ENCODE measurements at regions not wholly inside any gene's neighbourhood (a gene's known extent, or its start where the extent isn't known, plus 50 kb on each side); places are given as distances from the start of the nearest gene placed in this dataset.

DNA sequence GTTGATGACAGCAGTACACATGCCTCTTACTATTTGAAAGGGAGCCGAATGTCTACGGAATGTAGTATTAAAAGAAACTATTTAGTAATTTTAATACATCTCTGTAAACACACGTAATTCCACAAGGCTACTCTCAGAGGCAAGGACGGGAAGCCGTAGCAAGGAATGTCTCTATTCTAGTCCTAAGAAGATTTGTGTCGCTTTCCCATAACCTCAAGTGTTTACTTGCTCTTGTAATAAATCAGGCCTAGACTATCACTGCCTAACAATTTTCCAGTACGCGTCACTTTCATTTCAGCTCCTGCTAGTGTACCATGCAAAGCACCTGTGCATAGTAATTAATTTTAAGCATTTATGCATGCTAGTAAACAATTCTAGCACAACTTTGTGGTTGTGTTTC lies 86.7 kb downstream of the OR13H1 start:
- DNase-seq (ENCODE audit: unreplicated experiment) = no peak
- Mint-ChIP-seq H3K4me1 (ENCODE audit: insufficient read depth, unreplicated experiment) (no peaks in the 10 kb centered on the region), H3K27me3 (ENCODE audit: insufficient read depth, unreplicated experiment) (peaks cover 27% of the 10 kb centered on the region), H3K27ac (ENCODE audit: low read depth, unreplicated experiment) (no peak overlapping the region), H3K36me3 (ENCODE audit: insufficient read depth, unreplicated experiment) (no peaks in the 10 kb centered on the region), H3K4me3 (ENCODE audit: unreplicated experiment) (no peak overlapping the region), H3K9me3 (ENCODE audit: unreplicated experiment) (no peaks in the 10 kb centered on the region)
- TF ChIP-seq, protein P1, sequence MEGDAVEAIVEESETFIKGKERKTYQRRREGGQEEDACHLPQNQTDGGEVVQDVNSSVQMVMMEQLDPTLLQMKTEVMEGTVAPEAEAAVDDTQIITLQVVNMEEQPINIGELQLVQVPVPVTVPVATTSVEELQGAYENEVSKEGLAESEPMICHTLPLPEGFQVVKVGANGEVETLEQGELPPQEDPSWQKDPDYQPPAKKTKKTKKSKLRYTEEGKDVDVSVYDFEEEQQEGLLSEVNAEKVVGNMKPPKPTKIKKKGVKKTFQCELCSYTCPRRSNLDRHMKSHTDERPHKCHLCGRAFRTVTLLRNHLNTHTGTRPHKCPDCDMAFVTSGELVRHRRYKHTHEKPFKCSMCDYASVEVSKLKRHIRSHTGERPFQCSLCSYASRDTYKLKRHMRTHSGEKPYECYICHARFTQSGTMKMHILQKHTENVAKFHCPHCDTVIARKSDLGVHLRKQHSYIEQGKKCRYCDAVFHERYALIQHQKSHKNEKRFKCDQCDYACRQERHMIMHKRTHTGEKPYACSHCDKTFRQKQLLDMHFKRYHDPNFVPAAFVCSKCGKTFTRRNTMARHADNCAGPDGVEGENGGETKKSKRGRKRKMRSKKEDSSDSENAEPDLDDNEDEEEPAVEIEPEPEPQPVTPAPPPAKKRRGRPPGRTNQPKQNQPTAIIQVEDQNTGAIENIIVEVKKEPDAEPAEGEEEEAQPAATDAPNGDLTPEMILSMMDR (IDR thresholded peaks at IDR 0.05; ENCODE audit: unreplicated experiment) = no peak
- ChIA-PET POLR2A (no interaction called here), CTCF (interaction anchor here (1.0 kb wide), 1 partner anchor 589 kb away, joined by 3 read pairs; no protein-coding TSS in a partner anchor)
- intact Hi-C loops (cut with micrococcal nuclease) = loop anchor here (10.0 kb wide), 1 partner anchor 266 kb away; no protein-coding TSS in a partner anchor
- BruUV-seq (replicated peaks) = no TSS peak

DNA sequence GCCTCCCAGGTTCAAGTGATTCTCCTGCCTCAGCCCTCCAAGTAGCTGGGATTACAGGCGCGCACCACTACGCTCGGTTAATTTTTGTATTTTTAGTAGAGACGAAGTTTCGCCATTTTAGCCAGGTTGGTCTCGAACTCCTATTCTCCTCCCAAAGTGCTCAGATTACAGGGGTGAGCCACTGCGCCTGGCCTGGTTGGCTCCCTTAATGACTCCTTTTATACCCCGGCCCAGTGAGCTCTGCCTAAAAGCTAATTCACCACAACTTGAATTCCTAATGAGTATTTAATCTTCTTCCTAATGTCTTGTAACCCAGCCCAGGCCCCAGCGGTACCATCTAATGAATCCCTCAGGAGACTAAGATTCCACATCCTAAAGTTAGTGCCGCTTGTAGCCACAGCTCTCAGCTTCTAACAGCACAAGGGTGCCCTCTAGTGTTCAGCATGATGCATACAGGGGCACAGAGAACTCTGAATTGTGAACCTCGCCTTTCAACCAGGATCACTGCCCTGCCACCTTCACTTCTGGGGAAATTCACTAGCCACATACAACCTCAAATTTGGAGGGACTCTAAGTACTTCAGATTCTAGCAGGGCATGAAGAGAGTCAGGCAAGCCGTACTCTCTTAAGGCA lies 89.5 kb downstream of the OR13H1 start:
- Mint-ChIP-seq H3K36me3 (ENCODE audit: insufficient read depth, unreplicated experiment) (no peaks in the 10 kb centered on the region), H3K27ac (ENCODE audit: low read depth, unreplicated experiment) (no peak overlapping the region), H3K4me3 (ENCODE audit: unreplicated experiment) (no peak overlapping the region), H3K9me3 (ENCODE audit: unreplicated experiment) (no peaks in the 10 kb centered on the region), H3K4me1 (ENCODE audit: insufficient read depth, unreplicated experiment) (no peaks in the 10 kb centered on the region), H3K27me3 (ENCODE audit: insufficient read depth, unreplicated experiment) (peaks cover 9% of the 10 kb centered on the region)
- CTCF ChIA-PET = interaction anchor here (0.6 to 2.9 kb wide), 15 partner anchors 9 to 1241 kb away, joined by 3 to 13 read pairs (median 3); no protein-coding TSS in a partner anchor
- TF ChIP-seq, protein P1 (IDR thresholded peaks at IDR 0.05; ENCODE audit: unreplicated experiment) = peak; percentile 91
- intact Hi-C loops (cut with micrococcal nuclease) = loop anchor here (1.0 to 10.0 kb wide), 4 partner anchors 44 to 657 kb away; no protein-coding TSS in a partner anchor
- BruUV-seq (replicated peaks) = no TSS peak
- POLR2A ChIA-PET = no interaction called here
- peak; percentile 79 for DNase-seq (ENCODE audit: unreplicated experiment)

DNA sequence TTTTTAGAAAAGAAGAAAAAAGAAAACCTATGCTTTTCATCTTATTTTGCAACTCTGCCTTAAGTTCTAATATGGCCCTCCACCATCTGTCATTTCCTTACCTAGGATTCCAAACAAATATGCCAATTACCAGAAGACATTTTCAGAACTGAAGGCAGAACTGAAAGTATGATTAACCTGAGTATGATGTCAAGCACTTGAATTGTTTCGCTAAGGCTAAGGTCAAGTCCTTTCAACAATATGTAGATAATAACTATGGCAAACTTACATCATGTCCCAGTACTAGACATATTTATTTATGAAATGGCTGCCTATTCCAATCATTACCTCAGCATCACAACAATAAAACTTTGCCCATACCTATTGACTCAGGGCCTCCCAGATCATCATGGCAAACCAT lies 91.0 kb downstream of the OR13H1 start:
- DNase-seq (ENCODE audit: unreplicated experiment) = no peak
- CTCF ChIA-PET = no interaction called here
- intact Hi-C loops (cut with micrococcal nuclease) = loop anchor here (10.0 kb wide), 1 partner anchor 270 kb away; no protein-coding TSS in a partner anchor
- Mint-ChIP-seq H3K27me3 (ENCODE audit: insufficient read depth, unreplicated experiment) (peaks cover 13% of the 10 kb centered on the region), H3K9me3 (ENCODE audit: unreplicated experiment) (no peaks in the 10 kb centered on the region), H3K4me1 (ENCODE audit: insufficient read depth, unreplicated experiment) (no peaks in the 10 kb centered on the region), H3K27ac (ENCODE audit: low read depth, unreplicated experiment) (no peak overlapping the region), H3K4me3 (ENCODE audit: unreplicated experiment) (no peak overlapping the region), H3K36me3 (ENCODE audit: insufficient read depth, unreplicated experiment) (no peaks in the 10 kb centered on the region)
- POLR2A ChIA-PET = no interaction called here
- no TSS peak for BruUV-seq (replicated peaks)
- TF ChIP-seq, protein P1 (IDR thresholded peaks at IDR 0.05; ENCODE audit: unreplicated experiment) = no peak

DNA sequence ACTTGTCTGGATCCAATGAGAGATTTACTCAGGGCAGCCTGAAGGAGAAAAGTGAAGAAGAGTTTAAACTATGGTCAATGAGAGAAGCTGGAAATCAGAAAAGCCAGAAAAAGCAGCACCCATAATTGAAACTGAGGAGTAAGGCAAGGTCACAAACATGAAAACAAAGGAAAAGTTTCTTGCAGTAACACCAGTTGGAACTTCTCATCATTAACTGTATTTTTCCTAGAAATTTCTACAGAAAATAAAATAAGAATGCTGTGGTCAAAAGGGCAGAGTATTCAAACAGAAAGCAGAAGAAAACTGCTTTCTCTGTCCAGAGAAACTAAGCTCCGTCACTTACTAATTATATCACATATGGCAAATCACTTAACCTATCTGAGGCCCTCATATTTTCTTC lies 102.2 kb downstream of the OR13H1 start:
- Mint-ChIP-seq H3K4me3 (ENCODE audit: unreplicated experiment) (no peak overlapping the region), H3K27ac (ENCODE audit: low read depth, unreplicated experiment) (no peak overlapping the region), H3K9me3 (ENCODE audit: unreplicated experiment) (peaks cover 7% of the 10 kb centered on the region), H3K36me3 (ENCODE audit: insufficient read depth, unreplicated experiment) (no peaks in the 10 kb centered on the region), H3K27me3 (ENCODE audit: insufficient read depth, unreplicated experiment) (peaks cover 61% of the 10 kb centered on the region), H3K4me1 (ENCODE audit: insufficient read depth, unreplicated experiment) (no peaks in the 10 kb centered on the region)
- BruUV-seq (replicated peaks) = no TSS peak
- intact Hi-C loops (cut with micrococcal nuclease) = no loop called here
- POLR2A ChIA-PET = no interaction called here
- CTCF ChIA-PET = interaction anchor here (1.3 kb wide), 1 partner anchor 30 kb away, joined by 5 read pairs; no protein-coding TSS in a partner anchor
- TF ChIP-seq, protein P1 (IDR thresholded peaks at IDR 0.05; ENCODE audit: unreplicated experiment) = no peak
- no peak for DNase-seq (ENCODE audit: unreplicated experiment)

Data from MCF 10A (cell line).